ENCODE measurements at regions not wholly inside any gene's neighbourhood (a gene's known extent, or its start where the extent isn't known, plus 50 kb on each side); places are given as distances from the start of the nearest gene placed in this dataset.
"Not testable (repeated sequence)": the region's sequence is repeated elsewhere in the genome, so short reads cannot be mapped to it uniquely, and the experiment has no call there.

- not testable (repeated sequence) for DNase-seq
These were observed 108.4 kb upstream of the NBPF19 start for GRCh38 chr1:149366402-149366801.

- DNase-seq = not testable (repeated sequence)
These were observed 107.3 kb upstream of the NBPF19 start for GRCh38 chr1:149367472-149368044.

- not testable (repeated sequence) for DNase-seq
These were observed 106.5 kb upstream of the NBPF19 start for GRCh38 chr1:149368337-149368736.

GRCh38 chr1:149369081-149369480 lies 105.8 kb upstream of the NBPF19 start:
- not testable (repeated sequence) for DNase-seq

- DNase-seq = not testable (repeated sequence)
These were observed 102.9 kb upstream of the NBPF19 start for GRCh38 chr1:149371955-149372354.

GRCh38 chr1:149378462-149378861 lies 96.4 kb upstream of the NBPF19 start:
- DNase-seq = not testable (repeated sequence)

GRCh38 chr1:149390173-149390926 lies 84.5 kb upstream of the NBPF19 start:
- peak; percentile 45 for DNase-seq

GRCh38 chr1:149390931-149391330 lies 83.9 kb upstream of the NBPF19 start:
- not testable (repeated sequence) for DNase-seq

GRCh38 chr1:149395802-149396201 lies 79.0 kb upstream of the NBPF19 start:
- not testable (repeated sequence) for DNase-seq

- DNase-seq = not testable (repeated sequence)
These were observed 76.3 kb upstream of the NBPF19 start for GRCh38 chr1:149398527-149398926.

- DNase-seq = not testable (repeated sequence)
These were observed 66.4 kb upstream of the NBPF19 start for GRCh38 chr1:149408404-149408803.

- not testable (repeated sequence) for DNase-seq
These were observed 59.5 kb upstream of the NBPF19 start for GRCh38 chr1:149415373-149415772.

GRCh38 chr1:149418782-149419181 lies 56.1 kb upstream of the NBPF19 start:
- DNase-seq = not testable (repeated sequence)

- DNase-seq = not testable (repeated sequence)
These were observed 51.7 kb upstream of the NBPF19 start for GRCh38 chr1:149423122-149423521.
